ENCODE measurements at regions not wholly inside any gene's neighbourhood (a gene's known extent, or its start where the extent isn't known, plus 50 kb on each side); places are given as distances from the start of the nearest gene placed in this dataset.

- Histone ChIP-seq H3F3A (replicated peaks; ENCODE audit: insufficient read depth) (no peaks in the 10 kb centered on the region), H3K4me3 (ENCODE audit: low read depth in 2 of 2, low read length in 1 of 2) (no peak overlapping the region), H3K4me1 (ENCODE audit: control insufficient read depth in 1 of 2, insufficient read depth in 2 of 2, low read depth in 1 of 2, low read length in 1 of 2) (no peaks in the 10 kb centered on the region), H3K4me2 (no peak overlapping the region), H3K27ac (ENCODE audit: low read depth in 2 of 2, low read length in 1 of 2) (no peak overlapping the region), H2AFZ (ENCODE audit: low read depth) (no peak overlapping the region), H4K20me1 (ENCODE audit: insufficient read depth) (no peaks in the 10 kb centered on the region), H3K9me2 (no peaks in the 10 kb centered on the region), H3K79me2 (ENCODE audit: insufficient read depth) (no peaks in the 10 kb centered on the region), H3K9me3 (no peaks in the 10 kb centered on the region), H3K36me3 (replicated peaks in 1 of 2; ENCODE audit: control insufficient read depth in 1 of 2, insufficient read depth in 2 of 2, low read length in 1 of 2) (no peaks in the 10 kb centered on the region), H3K27me3 (ENCODE audit: insufficient read depth) (no peaks in the 10 kb centered on the region), H3K9ac (no peak overlapping the region)
- ChIA-PET CTCF (no interaction called here), POLR2A (no interaction called here)
- WGBS (ENCODE audit: low lambda C conversion rate) = 35% methylated on average over 4 of the region's 4 CpGs
- TF ChIP-seq JUND (IDR thresholded peaks at IDR 0.05) (no peak), EZH2phosphoT487 (IDR thresholded peaks at IDR 0.05; ENCODE audit: borderline replicate concordance, low read depth) (no peak), MXI1 (IDR thresholded peaks at IDR 0.05; ENCODE audit: low read depth, low read length) (no peak), CTCF (IDR thresholded peaks at IDR 0.05) (no peak), CHD2 (IDR thresholded peaks at IDR 0.05; ENCODE audit: low read length, partially characterized antibody) (no peak), YY1 (IDR thresholded peaks at IDR 0.05; ENCODE audit: low read depth) (no peak), POLR2AphosphoS5 (IDR thresholded peaks at IDR 0.05; ENCODE audit: low read depth, low read length) (no peak), EP300 (IDR thresholded peaks at IDR 0.05; ENCODE audit: borderline replicate concordance in 1 of 2, low read depth in 1 of 2, low read length in 1 of 2) (no peak), RXRA (IDR thresholded peaks at IDR 0.05; ENCODE audit: borderline replicate concordance, low read depth) (no peak), IRF3 (IDR thresholded peaks at IDR 0.05; ENCODE audit: low read depth, low read length) (no peak), FOSL2 (IDR thresholded peaks at IDR 0.05; ENCODE audit: borderline replicate concordance, low read depth) (no peak), FOXJ3 (CRISPR knock-in tag; IDR thresholded peaks at IDR 0.05) (no peak), ELF1 (IDR thresholded peaks at IDR 0.05) (no peak), USF1 (IDR thresholded peaks at IDR 0.05; ENCODE audit: borderline replicate concordance, low read depth) (no peak), REST (IDR thresholded peaks at IDR 0.05; ENCODE audit: low read depth, low read length) (no peak)
- no peak for DNase-seq
Measured at GRCh38 chr15:37485056-37485455, 384.7 kb upstream of the MEIS2 start.

All from SK-N-SH (cell line).